Mesothelial cell of epicardium (in vitro differentiated cells): ENCODE measurements at regions not wholly inside any gene's neighbourhood (a gene's known extent, or its start where the extent isn't known, plus 50 kb on each side); places are given as distances from the start of the nearest gene placed in this dataset.

Source experiments
- DNase-seq, 2 experiments: peaks; one replicate each; pipeline ENCODE4 v3.0.0; 2021; ENCODE audit warnings: low spot score in 2 of 2; ENCODE audit not compliant: unreplicated experiment in 2 of 2
- H3K27ac Mint-ChIP-seq: 2 replicates; pipeline ENCODE4 v1.8.0; 2021; ENCODE audit warnings: mixed read lengths
- H3K27me3 Mint-ChIP-seq: 2 replicates; pipeline ENCODE4 v1.8.0; 2021; ENCODE audit warnings: low read depth, mixed read lengths
- H3K36me3 Mint-ChIP-seq: 2 replicates; pipeline ENCODE4 v1.8.0; 2021; ENCODE audit warnings: mixed read lengths
- H3K4me1 Mint-ChIP-seq: 2 replicates; pipeline ENCODE4 v1.8.0; 2021; ENCODE audit warnings: mixed read lengths
- H3K4me3 Mint-ChIP-seq: 2 replicates; pipeline ENCODE4 v1.8.0; 2021; ENCODE audit warnings: mild to moderate bottlenecking, moderate library complexity, mixed read lengths
- H3K9me3 Mint-ChIP-seq: 2 replicates; pipeline ENCODE4 v1.8.0; 2021; ENCODE audit warnings: mixed read lengths
- TF ChIP-seq, protein P1 (sequence below): fragments of 200-600 bp; sonication (generic); IDR thresholded peaks from one replicate; pipeline ENCODE4 v1.5.0; 2021; ENCODE audit warnings: antibody characterized with exemption; ENCODE audit not compliant: unreplicated experiment

DNA sequence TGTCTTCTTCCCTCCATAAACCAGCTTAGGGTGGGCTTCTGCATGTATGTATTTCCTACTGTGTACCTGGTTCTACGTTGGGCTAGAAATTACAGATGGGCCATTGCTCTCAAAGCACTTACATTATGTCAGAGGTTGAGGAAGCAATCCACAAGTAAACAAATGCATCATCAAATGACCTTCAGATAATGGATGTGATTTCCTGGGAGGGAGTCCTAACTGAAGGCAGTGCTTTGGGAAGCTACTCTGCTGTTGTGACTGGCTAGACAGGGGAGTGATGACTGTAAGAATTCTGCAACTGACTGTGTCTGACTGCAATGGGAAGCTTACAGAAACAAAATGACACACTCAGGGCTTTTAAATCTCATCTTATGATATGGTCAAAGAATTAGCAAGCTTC, 71.0 kb upstream of the PRR23E start:
- Mint-ChIP-seq H3K4me1 (no peaks in the 10 kb centered on the region), H3K27me3 (peaks cover 70% of the 10 kb centered on the region), H3K36me3 (no peaks in the 10 kb centered on the region), H3K27ac (no peak overlapping the region), H3K4me3 (no peak overlapping the region), H3K9me3 (no peaks in the 10 kb centered on the region)
- TF ChIP-seq, protein P1, sequence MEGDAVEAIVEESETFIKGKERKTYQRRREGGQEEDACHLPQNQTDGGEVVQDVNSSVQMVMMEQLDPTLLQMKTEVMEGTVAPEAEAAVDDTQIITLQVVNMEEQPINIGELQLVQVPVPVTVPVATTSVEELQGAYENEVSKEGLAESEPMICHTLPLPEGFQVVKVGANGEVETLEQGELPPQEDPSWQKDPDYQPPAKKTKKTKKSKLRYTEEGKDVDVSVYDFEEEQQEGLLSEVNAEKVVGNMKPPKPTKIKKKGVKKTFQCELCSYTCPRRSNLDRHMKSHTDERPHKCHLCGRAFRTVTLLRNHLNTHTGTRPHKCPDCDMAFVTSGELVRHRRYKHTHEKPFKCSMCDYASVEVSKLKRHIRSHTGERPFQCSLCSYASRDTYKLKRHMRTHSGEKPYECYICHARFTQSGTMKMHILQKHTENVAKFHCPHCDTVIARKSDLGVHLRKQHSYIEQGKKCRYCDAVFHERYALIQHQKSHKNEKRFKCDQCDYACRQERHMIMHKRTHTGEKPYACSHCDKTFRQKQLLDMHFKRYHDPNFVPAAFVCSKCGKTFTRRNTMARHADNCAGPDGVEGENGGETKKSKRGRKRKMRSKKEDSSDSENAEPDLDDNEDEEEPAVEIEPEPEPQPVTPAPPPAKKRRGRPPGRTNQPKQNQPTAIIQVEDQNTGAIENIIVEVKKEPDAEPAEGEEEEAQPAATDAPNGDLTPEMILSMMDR = no peak
- DNase-seq = no peak

DNA sequence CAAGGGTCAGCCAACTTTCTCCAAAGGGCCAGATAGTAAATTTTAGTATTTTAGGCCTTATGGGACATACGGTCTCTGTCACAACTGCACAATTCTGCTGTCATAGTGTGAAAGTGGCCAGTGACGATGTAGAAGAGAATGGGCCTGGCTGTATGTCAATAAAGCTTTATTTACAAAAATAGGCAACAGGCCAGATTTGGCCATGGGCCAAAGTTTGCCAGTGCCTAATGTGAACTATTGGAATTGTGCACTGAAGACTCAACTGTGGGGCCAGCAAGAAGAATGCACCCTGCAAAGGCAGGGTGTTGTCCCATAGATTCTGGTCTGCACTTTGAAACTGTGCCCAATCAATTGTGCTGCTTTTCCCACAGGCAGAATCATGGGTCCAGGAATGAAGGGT, 69.4 kb upstream of the PRR23E start:
- H3K36me3 Mint-ChIP-seq = no peaks in the 10 kb centered on the region
- H3K27me3 Mint-ChIP-seq = peaks cover 72% of the 10 kb centered on the region
- H3K27ac Mint-ChIP-seq = no peak overlapping the region
- no peaks in the 10 kb centered on the region for H3K9me3 Mint-ChIP-seq
- H3K4me3 Mint-ChIP-seq = no peak overlapping the region
- TF ChIP-seq, protein P1 = no peak
- no peaks in the 10 kb centered on the region for H3K4me1 Mint-ChIP-seq
- no peak for DNase-seq

DNA sequence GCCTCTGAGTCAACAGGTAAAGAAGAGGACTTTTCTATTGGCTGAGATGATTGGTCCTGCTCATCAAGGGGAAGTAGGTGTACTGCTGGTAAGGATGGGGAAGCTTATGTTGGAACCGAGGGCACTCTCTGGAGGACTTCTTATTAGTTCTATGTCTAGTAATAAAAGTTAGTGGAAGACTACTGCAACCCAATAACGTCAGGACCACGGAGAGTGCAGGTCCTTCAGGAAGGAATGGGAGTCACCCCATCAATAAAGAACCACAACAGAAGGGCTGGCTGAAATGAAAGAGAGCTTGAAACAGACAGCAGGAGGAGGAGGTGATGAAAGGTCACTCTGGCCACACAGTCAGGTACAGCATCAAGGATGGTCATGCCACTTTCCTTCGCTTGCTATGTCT, 68.8 kb upstream of the PRR23E start:
- H3K27ac Mint-ChIP-seq = no peak overlapping the region
- H3K9me3 Mint-ChIP-seq = no peaks in the 10 kb centered on the region
- H3K4me3 Mint-ChIP-seq = no peak overlapping the region
- H3K27me3 Mint-ChIP-seq = peaks cover 70% of the 10 kb centered on the region
- H3K4me1 Mint-ChIP-seq = no peaks in the 10 kb centered on the region
- no peaks in the 10 kb centered on the region for H3K36me3 Mint-ChIP-seq
- TF ChIP-seq, protein P1 = no peak
- no peak for DNase-seq

DNA sequence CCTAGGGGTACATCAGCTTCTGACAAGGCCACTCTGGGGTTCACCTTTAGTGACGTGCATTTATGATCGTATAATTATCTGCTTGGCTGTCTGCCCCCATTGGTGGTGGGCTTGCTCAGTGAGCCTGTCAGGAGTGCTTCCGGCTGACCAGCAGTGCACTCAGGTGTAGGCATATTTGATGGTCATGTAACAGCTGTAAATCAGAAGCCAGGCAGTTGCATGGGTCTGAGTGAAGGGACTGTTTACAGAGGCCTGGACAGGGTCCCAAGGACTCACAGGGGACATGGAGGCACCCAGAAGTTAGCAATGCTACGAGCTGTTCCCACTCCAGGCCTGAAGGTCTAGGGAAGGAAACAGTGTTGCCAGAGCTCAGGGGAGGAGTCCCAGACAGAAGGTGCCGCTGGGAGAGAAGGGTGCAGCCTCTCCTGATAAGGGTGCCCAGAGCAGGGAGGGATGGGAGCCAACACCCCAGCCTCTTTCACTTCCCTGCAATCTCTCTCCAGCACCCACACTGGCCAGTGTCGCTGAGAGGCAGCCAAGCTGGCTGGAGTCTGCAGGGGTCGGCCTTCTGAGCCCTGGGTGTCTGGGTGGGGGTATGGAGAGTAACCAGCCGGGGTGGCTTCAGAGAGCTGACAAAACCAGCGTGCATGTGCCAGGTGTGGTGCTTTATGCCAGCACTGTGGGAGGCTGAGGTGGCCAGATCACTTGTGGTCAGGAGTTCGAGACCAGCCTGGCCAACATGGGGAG, 61.3 kb upstream of the PRR23E start:
- Mint-ChIP-seq H3K4me1 (peaks cover 14% of the 10 kb centered on the region), H3K27me3 (peaks cover 79% of the 10 kb centered on the region), H3K9me3 (no peaks in the 10 kb centered on the region), H3K4me3 (no peak overlapping the region), H3K27ac (no peak overlapping the region), H3K36me3 (no peaks in the 10 kb centered on the region)
- no peak for DNase-seq
- TF ChIP-seq, protein P1 = no peak

DNA sequence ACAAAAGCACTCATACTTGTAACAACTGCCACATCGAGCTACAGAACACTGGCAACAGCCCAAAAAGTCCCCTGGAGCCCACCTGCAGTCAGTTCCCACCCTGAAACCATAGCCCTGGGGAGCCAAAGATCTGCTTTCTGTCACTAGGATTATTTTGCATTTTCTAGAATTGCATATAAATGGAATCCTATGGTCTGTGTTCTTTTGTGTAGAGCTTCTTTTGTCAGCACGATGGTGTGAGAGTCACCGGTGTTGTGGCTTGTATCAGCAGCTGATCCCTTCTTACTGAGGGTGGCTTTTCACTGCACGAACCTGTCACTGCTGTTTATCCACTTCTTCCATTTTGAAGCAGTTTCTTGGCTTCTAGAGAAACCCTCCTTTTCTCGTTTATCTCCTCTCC, 60.1 kb upstream of the PRR23E start:
- TF ChIP-seq, protein P1 = no peak
- Mint-ChIP-seq H3K9me3 (no peaks in the 10 kb centered on the region), H3K27me3 (peaks cover 81% of the 10 kb centered on the region), H3K36me3 (no peaks in the 10 kb centered on the region), H3K27ac (no peak overlapping the region), H3K4me3 (no peak overlapping the region), H3K4me1 (peaks cover 14% of the 10 kb centered on the region)
- DNase-seq = no peak

DNA sequence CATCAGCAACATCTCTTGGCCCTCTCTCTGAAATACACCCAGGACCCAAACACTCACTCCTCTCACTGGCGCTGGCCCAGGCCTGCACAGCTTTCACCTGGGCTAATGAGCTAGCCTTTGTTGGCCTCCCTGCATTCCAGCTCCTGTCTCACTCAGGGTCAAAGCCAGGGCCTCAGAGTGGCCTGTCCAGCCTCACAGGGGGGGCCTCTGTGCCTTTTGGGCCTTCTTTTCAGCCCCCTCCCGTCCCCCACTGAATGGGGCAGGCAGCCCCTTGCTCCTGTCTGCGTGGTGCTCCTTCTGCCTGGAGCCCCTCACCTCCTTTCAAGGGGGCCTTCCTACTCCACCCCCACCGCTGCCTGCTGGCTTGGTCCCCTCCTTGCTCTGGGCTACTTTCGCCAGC, 59.0 kb upstream of the PRR23E start:
- TF ChIP-seq, protein P1 = no peak
- H3K36me3 Mint-ChIP-seq = no peaks in the 10 kb centered on the region
- H3K9me3 Mint-ChIP-seq = no peaks in the 10 kb centered on the region
- H3K27ac Mint-ChIP-seq = no peak overlapping the region
- H3K27me3 Mint-ChIP-seq = peaks cover 88% of the 10 kb centered on the region
- no peak overlapping the region for H3K4me3 Mint-ChIP-seq
- H3K4me1 Mint-ChIP-seq = peaks cover 14% of the 10 kb centered on the region
- no peak for DNase-seq
